ENCODE measurements at regions not wholly inside any gene's neighbourhood (a gene's known extent, or its start where the extent isn't known, plus 50 kb on each side); places are given as distances from the start of the nearest gene placed in this dataset.
"Not testable (repeated sequence)": the region's sequence is repeated elsewhere in the genome, so short reads cannot be mapped to it uniquely, and the experiment has no call there.

DNA sequence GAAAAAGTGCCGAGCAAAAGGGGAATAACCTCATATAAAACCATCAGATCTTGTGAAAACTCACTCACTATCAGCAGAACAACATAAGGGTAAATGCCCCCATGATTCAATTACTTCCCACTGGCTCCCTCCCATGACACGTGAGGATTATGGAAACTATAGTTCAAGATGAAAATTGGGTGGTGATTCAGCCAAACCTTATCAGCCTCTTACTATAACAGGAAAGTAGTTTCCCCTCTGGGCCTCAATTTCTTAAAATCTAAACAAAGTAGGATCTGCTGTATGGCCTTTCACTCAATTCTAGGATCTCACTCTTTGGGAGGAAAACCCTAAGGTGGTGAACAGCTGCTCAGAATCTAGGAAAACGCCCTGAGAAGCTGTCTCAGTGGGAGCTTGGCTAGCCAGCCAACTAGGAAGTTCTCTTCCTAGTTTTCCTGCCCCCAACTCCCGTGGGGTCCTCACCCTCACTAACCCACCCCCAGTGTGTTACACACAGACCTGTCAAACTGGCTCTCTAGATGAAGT is 1017.1 kb upstream of the HS3ST1 start:
- no peak for DNase-seq
- no peak overlapping the region for H3K4me3 ChIP-seq
- no peaks in the 10 kb centered on the region for H3K27me3 ChIP-seq (ENCODE audit: insufficient read depth in 3 of 3, low read length in 2 of 3)
- H3K9me3 ChIP-seq: no peaks in the 10 kb centered on the region
- ATAC-seq: no peak
- no peaks in the 10 kb centered on the region for H3K4me1 ChIP-seq
- H3K27ac ChIP-seq: no peak overlapping the region
- intact Hi-C loops (cut with DNase I): no loop called here
- TF ChIP-seq, protein P1, sequence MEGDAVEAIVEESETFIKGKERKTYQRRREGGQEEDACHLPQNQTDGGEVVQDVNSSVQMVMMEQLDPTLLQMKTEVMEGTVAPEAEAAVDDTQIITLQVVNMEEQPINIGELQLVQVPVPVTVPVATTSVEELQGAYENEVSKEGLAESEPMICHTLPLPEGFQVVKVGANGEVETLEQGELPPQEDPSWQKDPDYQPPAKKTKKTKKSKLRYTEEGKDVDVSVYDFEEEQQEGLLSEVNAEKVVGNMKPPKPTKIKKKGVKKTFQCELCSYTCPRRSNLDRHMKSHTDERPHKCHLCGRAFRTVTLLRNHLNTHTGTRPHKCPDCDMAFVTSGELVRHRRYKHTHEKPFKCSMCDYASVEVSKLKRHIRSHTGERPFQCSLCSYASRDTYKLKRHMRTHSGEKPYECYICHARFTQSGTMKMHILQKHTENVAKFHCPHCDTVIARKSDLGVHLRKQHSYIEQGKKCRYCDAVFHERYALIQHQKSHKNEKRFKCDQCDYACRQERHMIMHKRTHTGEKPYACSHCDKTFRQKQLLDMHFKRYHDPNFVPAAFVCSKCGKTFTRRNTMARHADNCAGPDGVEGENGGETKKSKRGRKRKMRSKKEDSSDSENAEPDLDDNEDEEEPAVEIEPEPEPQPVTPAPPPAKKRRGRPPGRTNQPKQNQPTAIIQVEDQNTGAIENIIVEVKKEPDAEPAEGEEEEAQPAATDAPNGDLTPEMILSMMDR (IDR thresholded peaks at IDR 0.05): no peak
- no peaks in the 10 kb centered on the region for H3K36me3 ChIP-seq (ENCODE audit: insufficient read depth in 1 of 2, low read depth in 1 of 2)
- WGBS, 3 donors: 37 to 39% (median 38%) methylated on average over 4 of the region's 4 CpGs

- DNase-seq (no peak), ATAC-seq (no peak)
- H3K27me3 ChIP-seq (ENCODE audit: insufficient read depth in 3 of 3, low read length in 2 of 3): no peaks in the 10 kb centered on the region
- no peak overlapping the region for H3K4me3 ChIP-seq
- no peak overlapping the region for H3K27ac ChIP-seq
- 67 to 80% (median 70%) methylated on average over 5 of the region's 5 CpGs for WGBS, 3 donors
- no peaks in the 10 kb centered on the region for H3K9me3 ChIP-seq
- intact Hi-C loops (cut with DNase I): no loop called here
- H3K4me1 ChIP-seq: no peaks in the 10 kb centered on the region
- TF ChIP-seq, protein P1 (IDR thresholded peaks at IDR 0.05): no peak
- no peaks in the 10 kb centered on the region for H3K36me3 ChIP-seq (ENCODE audit: insufficient read depth in 1 of 2, low read depth in 1 of 2)
Observed at GRCh38 chr4:12439633-12440305, 1011.1 kb upstream of the HS3ST1 start.

DNA sequence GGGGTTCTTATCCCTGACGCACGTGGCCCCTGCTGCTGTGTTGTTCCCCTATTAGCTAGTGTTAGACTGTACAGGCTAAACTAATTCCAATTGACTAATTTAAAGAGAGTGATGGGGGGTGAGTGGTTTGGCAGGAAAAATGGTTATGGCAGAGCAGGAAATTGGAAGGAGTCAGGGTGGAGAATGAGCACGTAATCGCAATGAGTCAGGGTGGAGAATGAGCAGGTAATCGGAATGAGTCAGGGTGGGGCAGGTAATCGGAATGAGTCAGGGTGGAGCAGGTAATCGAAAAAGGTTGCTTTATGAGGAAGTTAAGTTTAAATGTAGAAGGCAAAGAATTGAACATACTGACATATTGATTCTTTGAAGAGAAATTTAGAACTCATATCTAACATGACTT is 1002.6 kb upstream of the HS3ST1 start:
- intact Hi-C loops (cut with DNase I); ATAC-seq; H3K4me3 ChIP-seq; H3K36me3 ChIP-seq (ENCODE audit: insufficient read depth in 1 of 2, low read depth in 1 of 2); H3K4me1 ChIP-seq; H3K27ac ChIP-seq; DNase-seq; H3K27me3 ChIP-seq (ENCODE audit: insufficient read depth in 3 of 3, low read length in 2 of 3); H3K9me3 ChIP-seq: not testable (repeated sequence)
- WGBS, 3 donors: 62 to 67% (median 66%) methylated on average over 7 of the region's 7 CpGs

DNA sequence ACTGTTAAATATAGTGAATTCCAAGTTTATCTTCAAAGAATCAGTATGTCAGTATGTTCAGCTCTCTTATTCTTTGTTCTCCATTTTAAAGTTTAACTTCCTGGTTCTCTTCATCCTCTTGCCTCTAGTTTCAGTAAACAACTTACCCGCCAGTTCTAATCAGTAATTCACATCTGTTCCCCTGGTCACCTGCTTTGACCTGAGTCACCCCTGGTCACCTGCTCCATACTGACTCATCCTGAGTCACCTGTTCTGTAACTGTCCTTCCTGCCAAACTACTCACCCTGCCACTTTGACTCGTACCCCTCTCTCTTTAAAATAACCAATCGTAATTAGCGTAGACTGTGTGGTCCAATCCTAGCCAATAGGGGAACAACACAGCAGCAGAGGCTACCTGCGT is 992.7 kb upstream of the HS3ST1 start:
- TF ChIP-seq, protein P1 (IDR thresholded peaks at IDR 0.05): no peak
- H3K27me3 ChIP-seq (ENCODE audit: insufficient read depth in 3 of 3, low read length in 2 of 3): no peaks in the 10 kb centered on the region
- H3K4me3 ChIP-seq: no peak overlapping the region
- no peaks in the 10 kb centered on the region for H3K9me3 ChIP-seq
- no peak for DNase-seq
- no peak overlapping the region for H3K27ac ChIP-seq
- intact Hi-C loops (cut with DNase I): no loop called here
- ATAC-seq: no peak
- WGBS, 3 donors: 86 to 89% (median 86%) methylated on average over 5 of the region's 5 CpGs
- H3K4me1 ChIP-seq: no peaks in the 10 kb centered on the region
- no peaks in the 10 kb centered on the region for H3K36me3 ChIP-seq (ENCODE audit: insufficient read depth in 1 of 2, low read depth in 1 of 2)

GRCh38 chr4:12416755-12417154 is 988.1 kb upstream of the HS3ST1 start:
- H3K9me3 ChIP-seq: no peaks in the 10 kb centered on the region
- 23 to 35% (median 35%) methylated on average over 1 of the region's 1 CpG for WGBS, 3 donors
- ATAC-seq (no peak), DNase-seq (no peak)
- H3K4me1 ChIP-seq: no peaks in the 10 kb centered on the region
- no peak overlapping the region for H3K27ac ChIP-seq
- intact Hi-C loops (cut with DNase I): no loop called here
- no peak overlapping the region for H3K4me3 ChIP-seq
- H3K36me3 ChIP-seq (ENCODE audit: insufficient read depth in 1 of 2, low read depth in 1 of 2): no peaks in the 10 kb centered on the region
- TF ChIP-seq, protein P1 (IDR thresholded peaks at IDR 0.05): no peak
- no peaks in the 10 kb centered on the region for H3K27me3 ChIP-seq (ENCODE audit: insufficient read depth in 3 of 3, low read length in 2 of 3)
